BE2C (cell line): ENCODE measurements at regions not wholly inside any gene's neighbourhood (a gene's known extent, or its start where the extent isn't known, plus 50 kb on each side); places are given as distances from the start of the nearest gene placed in this dataset.

Source experiments
- DNase-seq: peaks from one replicate; pipeline ENCODE4 v3.0.0-alpha.2; 2020
- H3K27me3 ChIP-seq: fragments of 250-450 bp; sonication (Bioruptor Pico); 2 replicates; pipeline ENCODE4 v1.5.1; 2020; ENCODE audit warnings: mild to moderate bottlenecking
- H3K36me3 ChIP-seq: fragments of 250-450 bp; sonication (Bioruptor Pico); 2 replicates; pipeline ENCODE4 v1.5.1; 2020; ENCODE audit warnings: mild to moderate bottlenecking
- H3K4me1 ChIP-seq: fragments of 250-450 bp; sonication (Bioruptor Pico); 2 replicates; pipeline ENCODE4 v1.5.1; 2020
- H3K4me3 ChIP-seq: 2 replicates; pipeline ENCODE4 v1.5.1; 2011; ENCODE audit warnings: low read depth, low read length
- H3K9me3 ChIP-seq: fragments of 250-450 bp; sonication (Bioruptor Pico); 2 replicates; pipeline ENCODE4 v1.5.1; 2020
- CTCF ChIP-seq: IDR thresholded peaks from 2 replicates; pipeline ENCODE4 v1.5.1; 2012; ENCODE audit warnings: mild to moderate bottlenecking, low read depth, low read length

GRCh38 chr10:128438417-128439063 is 312.3 kb upstream of the MKI67 start:
- TF ChIP-seq CTCF: no peak
- H3K27me3 ChIP-seq: no peaks in the 10 kb centered on the region
- no peaks in the 10 kb centered on the region for H3K9me3 ChIP-seq

GRCh38 chr10:128440513-128441160 is 314.4 kb upstream of the MKI67 start:
- H3K27me3 ChIP-seq: no peaks in the 10 kb centered on the region
- H3K4me3 ChIP-seq: no peak overlapping the region
- no peaks in the 10 kb centered on the region for H3K9me3 ChIP-seq
- TF ChIP-seq CTCF: no peak
- H3K4me1 ChIP-seq: no peaks in the 10 kb centered on the region
- no peaks in the 10 kb centered on the region for H3K36me3 ChIP-seq
- DNase-seq: no peak

More at GRCh38 chr10:128438417-128439063, 312.3 kb upstream of the MKI67 start:
- Histone ChIP-seq H3K4me3 (no peak overlapping the region), H3K4me1 (no peaks in the 10 kb centered on the region), H3K36me3 (no peaks in the 10 kb centered on the region)
- DNase-seq: no peak

GRCh38 chr10:128443925-128444518 is 317.8 kb upstream of the MKI67 start:
- Histone ChIP-seq H3K4me3 (no peak overlapping the region), H3K27me3 (no peaks in the 10 kb centered on the region), H3K9me3 (no peaks in the 10 kb centered on the region), H3K4me1 (no peaks in the 10 kb centered on the region), H3K36me3 (no peaks in the 10 kb centered on the region)
- no peak for DNase-seq
- TF ChIP-seq CTCF: no peak

GRCh38 chr10:128448796-128449195 is 322.6 kb upstream of the MKI67 start:
- no peak for TF ChIP-seq CTCF
- Histone ChIP-seq H3K9me3 (no peaks in the 10 kb centered on the region), H3K4me3 (no peak overlapping the region), H3K4me1 (no peaks in the 10 kb centered on the region), H3K36me3 (no peaks in the 10 kb centered on the region), H3K27me3 (no peaks in the 10 kb centered on the region)
- DNase-seq: no peak

- Histone ChIP-seq H3K36me3 (no peaks in the 10 kb centered on the region), H3K9me3 (no peaks in the 10 kb centered on the region), H3K4me3 (no peak overlapping the region), H3K4me1 (no peaks in the 10 kb centered on the region), H3K27me3 (no peaks in the 10 kb centered on the region)
- no peak for TF ChIP-seq CTCF
- no peak for DNase-seq
Observed at GRCh38 chr10:128451879-128452278, 325.7 kb upstream of the MKI67 start.

GRCh38 chr10:128456271-128456670 is 330.0 kb upstream of the MKI67 start:
- no peak for TF ChIP-seq CTCF
- H3K4me1 ChIP-seq: no peaks in the 10 kb centered on the region
- DNase-seq: no peak
- no peak overlapping the region for H3K4me3 ChIP-seq
- no peaks in the 10 kb centered on the region for H3K9me3 ChIP-seq
- H3K27me3 ChIP-seq: no peaks in the 10 kb centered on the region
- no peaks in the 10 kb centered on the region for H3K36me3 ChIP-seq
